HPDE6-E6E7 (cell line): ENCODE measurements at regions not wholly inside any gene's neighbourhood (a gene's known extent, or its start where the extent isn't known, plus 50 kb on each side); places are given as distances from the start of the nearest gene placed in this dataset.
"Not testable (repeated sequence)": the region's sequence is repeated elsewhere in the genome, so short reads cannot be mapped to it uniquely, and the experiment has no call there.

Experiments used
- DNase-seq: peaks from one replicate; pipeline ENCODE4 v3.0.0; 2011; ENCODE audit warnings: missing footprints; ENCODE audit errors: extremely low spot score

DNA sequence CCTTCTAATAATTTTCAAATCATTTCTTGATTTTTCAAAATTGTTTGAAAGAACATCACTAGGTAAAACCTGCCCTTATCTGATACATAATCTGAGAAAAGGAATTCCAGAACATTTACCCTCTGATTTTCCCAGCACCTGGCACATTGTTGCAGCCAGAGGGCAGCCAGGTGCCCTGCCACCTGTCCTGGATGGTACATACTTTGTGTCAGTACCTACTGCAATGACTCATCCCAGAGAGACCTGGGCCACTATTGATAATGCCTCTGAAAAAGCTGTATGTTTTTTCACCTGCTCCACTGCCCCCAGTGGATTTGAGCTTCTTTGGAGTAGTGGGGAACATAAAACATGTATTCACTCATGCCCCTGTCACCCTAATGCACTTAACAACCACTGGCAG is 648.9 kb upstream of the GBE1 start:
- peak; percentile 4 for DNase-seq

DNA sequence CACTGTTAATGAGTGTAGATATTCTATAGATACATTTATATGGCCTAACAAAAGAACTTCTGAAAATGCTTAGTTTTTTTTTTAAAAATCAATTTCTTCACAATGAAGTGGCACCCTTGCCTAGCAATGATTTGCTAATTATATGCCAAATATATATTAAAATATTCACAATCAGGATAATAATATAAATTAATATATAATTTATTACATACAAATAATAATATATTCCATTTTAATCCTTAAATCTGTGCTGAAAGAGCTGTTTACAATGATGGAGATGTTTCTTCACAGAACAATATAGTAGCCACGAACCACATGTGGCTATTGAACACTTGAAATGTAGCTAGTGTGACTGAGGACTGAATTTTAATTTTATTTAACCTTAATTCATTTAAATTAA is 648.4 kb upstream of the GBE1 start:
- DNase-seq, result no peak

- no peak for DNase-seq
Measured at GRCh38 chr3:82392203-82392775, 630.8 kb upstream of the GBE1 start.

- no peak for DNase-seq
Measured at GRCh38 chr3:82390868-82391267, 629.4 kb upstream of the GBE1 start.

- no peak for DNase-seq
Measured at GRCh38 chr3:82386647-82387046, 625.2 kb upstream of the GBE1 start.

GRCh38 chr3:82384181-82384580 is 622.7 kb upstream of the GBE1 start:
- no peak for DNase-seq

- DNase-seq, result no peak
Measured at GRCh38 chr3:82382831-82383230, 621.4 kb upstream of the GBE1 start.

- DNase-seq, result no peak
Measured at GRCh38 chr3:82378392-82378791, 616.9 kb upstream of the GBE1 start.

GRCh38 chr3:82376883-82377282 is 615.4 kb upstream of the GBE1 start:
- DNase-seq, result no peak

DNA sequence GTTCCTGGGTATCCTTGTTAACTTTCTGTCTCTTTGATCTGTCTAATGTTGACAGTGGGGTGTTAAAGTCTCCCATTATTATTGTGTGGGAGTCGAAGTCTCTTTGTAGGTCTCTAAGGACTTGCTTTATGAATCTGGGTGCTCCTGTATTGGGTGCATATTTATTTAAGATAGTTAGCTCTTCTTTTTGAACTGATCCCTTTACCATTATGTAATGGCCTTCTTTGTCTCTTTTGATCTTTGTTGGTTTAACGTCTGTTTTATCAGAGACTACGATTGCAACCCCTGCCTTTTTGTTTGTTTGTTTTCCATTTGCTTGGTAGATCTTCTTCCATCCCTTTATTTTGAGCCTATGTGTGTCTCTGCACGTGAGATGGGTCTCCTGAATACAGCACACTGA is 612.4 kb upstream of the GBE1 start:
- DNase-seq, result not testable (repeated sequence)

DNA sequence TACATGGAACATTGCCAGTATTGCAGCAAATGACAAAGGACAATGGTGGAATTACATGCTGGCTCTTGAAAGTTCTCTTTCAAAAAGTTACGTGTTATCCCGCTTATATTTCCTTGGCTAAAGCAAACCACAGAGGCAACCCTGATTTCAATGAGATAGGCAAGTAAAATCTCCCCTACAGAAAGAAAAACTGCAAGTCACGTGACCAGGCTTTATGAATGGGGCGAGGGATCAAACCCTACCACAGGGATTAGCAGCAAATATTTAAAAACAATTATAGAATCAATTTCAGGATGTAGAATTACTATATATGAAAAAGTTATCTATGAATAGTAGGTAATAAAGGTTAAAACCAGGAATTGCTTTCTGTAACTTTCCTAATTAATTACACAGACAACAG is 603.4 kb upstream of the GBE1 start:
- no peak for DNase-seq

- no peak for DNase-seq
Measured at GRCh38 chr3:82363131-82363530, 601.7 kb upstream of the GBE1 start.

GRCh38 chr3:82355228-82355627 is 593.8 kb upstream of the GBE1 start:
- DNase-seq, result no peak

- no peak for DNase-seq
Measured at GRCh38 chr3:82354228-82354627, 592.8 kb upstream of the GBE1 start.

DNA sequence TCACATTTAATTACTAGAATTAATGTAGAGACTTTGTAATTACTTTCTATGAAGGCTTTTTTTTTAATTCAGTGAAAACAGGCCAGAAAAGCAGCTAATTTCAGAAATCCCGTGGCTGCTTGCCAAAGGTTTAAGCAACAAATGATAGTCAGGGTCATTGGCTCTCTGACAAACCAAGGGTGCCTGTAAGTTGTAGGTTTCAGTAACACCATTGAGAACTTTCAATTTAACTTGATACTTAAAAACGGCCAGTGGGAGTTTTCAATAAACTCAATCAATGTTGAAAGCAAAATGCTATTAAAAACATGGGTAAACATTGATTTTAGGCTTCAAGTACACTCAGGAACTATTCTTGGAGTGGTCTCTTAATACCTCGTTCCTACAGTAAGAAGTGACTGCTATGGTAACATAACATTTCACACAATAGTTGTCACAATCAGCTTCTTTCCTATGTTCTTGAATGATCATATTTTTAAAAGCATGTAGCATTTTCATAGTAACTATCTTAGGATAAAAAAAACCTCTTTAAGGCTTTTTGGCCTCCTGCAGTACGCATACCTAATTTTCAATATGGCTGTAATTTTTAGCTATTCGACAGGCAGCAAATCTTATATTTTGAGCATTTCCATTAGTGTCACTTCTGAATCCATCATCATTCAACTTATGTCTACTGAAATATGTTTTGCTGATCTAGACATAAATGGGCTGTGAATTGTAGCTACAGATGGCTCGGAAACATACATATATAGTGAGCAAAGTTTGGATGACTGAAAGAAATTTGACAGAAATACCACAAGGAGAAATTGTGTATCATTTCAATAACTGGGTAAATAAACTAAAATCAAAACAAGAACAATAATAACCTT is 592.1 kb upstream of the GBE1 start:
- DNase-seq, result no peak

GRCh38 chr3:82347585-82347984 is 586.1 kb upstream of the GBE1 start:
- no peak for DNase-seq

- no peak for DNase-seq
Measured at GRCh38 chr3:82342521-82342920, 581.1 kb upstream of the GBE1 start.

DNA sequence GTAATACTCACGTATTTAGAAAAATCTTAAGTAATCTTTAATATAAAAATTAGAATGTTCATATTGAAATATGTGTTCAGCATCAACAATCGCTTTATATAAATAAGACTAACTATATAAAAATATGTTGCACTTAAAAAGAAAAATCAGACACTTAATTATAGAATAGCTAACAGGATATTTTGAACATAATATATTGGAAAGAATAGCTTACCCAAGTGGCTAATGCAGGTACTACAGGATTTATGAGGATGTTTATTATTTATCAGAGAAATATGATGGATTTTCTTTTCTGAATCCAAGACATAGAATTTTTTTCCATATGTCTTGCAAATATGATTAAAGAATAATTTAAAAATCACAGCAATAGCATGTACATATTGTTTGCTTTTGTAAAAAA is 567.9 kb upstream of the GBE1 start:
- DNase-seq, result no peak

- DNase-seq, result peak; percentile 2
Measured at GRCh38 chr3:82311901-82312300, 550.5 kb upstream of the GBE1 start.

- DNase-seq, result no peak
Measured at GRCh38 chr3:82308755-82309154, 547.3 kb upstream of the GBE1 start.

DNA sequence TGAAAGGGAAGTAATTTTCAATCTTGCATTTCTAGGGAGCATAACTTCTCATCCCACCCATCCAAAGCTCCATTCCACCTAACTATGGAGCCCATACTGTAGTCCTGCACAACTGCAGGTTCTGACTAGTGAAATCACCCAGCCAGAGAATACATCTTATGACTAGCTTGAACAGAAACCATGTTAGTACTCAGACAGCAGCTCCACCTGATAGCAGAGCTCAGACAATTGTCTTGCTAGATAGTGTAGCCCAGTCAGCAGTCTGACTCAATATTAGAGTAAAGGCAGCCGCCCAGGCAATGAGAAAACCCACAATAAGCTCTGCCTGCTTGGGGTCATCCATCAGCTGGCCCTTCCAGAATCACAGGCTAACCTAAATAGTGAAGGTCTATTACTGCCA is 544.7 kb upstream of the GBE1 start:
- no peak for DNase-seq

GRCh38 chr3:82294609-82295008 is 533.2 kb upstream of the GBE1 start:
- DNase-seq, result no peak

- no peak for DNase-seq
Measured at GRCh38 chr3:82293867-82294266, 532.4 kb upstream of the GBE1 start.

- no peak for DNase-seq
Measured at GRCh38 chr3:82293435-82293834, 532.0 kb upstream of the GBE1 start.
